ENCODE measurements at regions not wholly inside any gene's neighbourhood (a gene's known extent, or its start where the extent isn't known, plus 50 kb on each side); places are given as distances from the start of the nearest gene placed in this dataset.

GRCh38 chr11:19426011-19426755, 185.4 kb upstream of the E2F8 start:
- no peak for DNase-seq (ENCODE audit: low spot score)
- Histone ChIP-seq H3K9me3 (replicated peaks in 1 of 2; ENCODE audit: control insufficient read depth in 2 of 2, insufficient read depth in 1 of 2, low read depth in 1 of 2, low read length in 2 of 2) (no peaks in the 10 kb centered on the region), H3K36me3 (replicated peaks in 1 of 2; ENCODE audit: control insufficient read depth in 2 of 2, insufficient read depth in 2 of 2, low read length in 2 of 2) (no peaks in the 10 kb centered on the region), H3K23ac (ENCODE audit: low read depth, low read length, poor library complexity) (no peak overlapping the region), H3K18ac (ENCODE audit: low read length) (peak overlapping the region; percentile 2), H3K27me3 (ENCODE audit: control insufficient read depth in 3 of 3, insufficient read depth in 3 of 3, low read depth in 1 of 3, low read length in 3 of 3) (no peaks in the 10 kb centered on the region), H3K9ac (ENCODE audit: low read depth, low read length, poor library complexity) (no peak overlapping the region), H2BK5ac (ENCODE audit: low read length) (no peak overlapping the region), H3K79me1 (ENCODE audit: low read depth, low read length) (no peaks in the 10 kb centered on the region), H3K4me3 (ENCODE audit: low read length in 2 of 2) (no peak overlapping the region), H3K27ac (replicated peaks; ENCODE audit: low read length) (no peak overlapping the region), H3K4ac (ENCODE audit: low read length) (no peak overlapping the region), H3K4me1 (ENCODE audit: control insufficient read depth in 2 of 2, insufficient read depth in 1 of 2, low read depth in 1 of 2, low read length in 2 of 2) (peaks cover 13 to 23% of the 10 kb centered on the region in 2 donors), H4K91ac (ENCODE audit: low read depth, low read length, poor library complexity) (no peak overlapping the region), H3K4me2 (ENCODE audit: insufficient read depth, low read length, poor library complexity, severe bottlenecking) (no peak overlapping the region), H4K8ac (ENCODE audit: low read depth, low read length) (no peak overlapping the region), H2BK120ac (ENCODE audit: low read depth, low read length) (no peak overlapping the region), H2BK15ac (ENCODE audit: low read length) (no peak overlapping the region), H2BK12ac (ENCODE audit: low read length) (no peak overlapping the region), H2AFZ (ENCODE audit: low read length) (no peak overlapping the region), H3K14ac (ENCODE audit: low read length) (no peak overlapping the region), H2AK5ac (ENCODE audit: low read depth, low read length) (no peak overlapping the region)
- WGBS, 2 donors (ENCODE audit: extremely low coverage in 2 of 2, insufficient read length in 2 of 2, insufficient replicate concordance in 1 of 2), result no CpG with 5 or more reads among the region's 5 CpGs

- no peak overlapping the region for H3K4me2 ChIP-seq (ENCODE audit: insufficient read depth, low read length, poor library complexity, severe bottlenecking)
- H3K9ac ChIP-seq (ENCODE audit: low read depth, low read length, poor library complexity), result no peak overlapping the region
- no peak overlapping the region for H2BK5ac ChIP-seq (ENCODE audit: low read length)
- no peak for DNase-seq (ENCODE audit: low spot score)
- H2BK15ac ChIP-seq (ENCODE audit: low read length), result peak overlapping the region; percentile 50
- no peaks in the 10 kb centered on the region for H3K79me1 ChIP-seq (ENCODE audit: low read depth, low read length)
- H3K23ac ChIP-seq (ENCODE audit: low read depth, low read length, poor library complexity), result no peak overlapping the region
- H3K9me3 ChIP-seq (replicated peaks in 1 of 2; ENCODE audit: control insufficient read depth in 2 of 2, insufficient read depth in 1 of 2, low read depth in 1 of 2, low read length in 2 of 2), result no peaks in the 10 kb centered on the region
- H3K36me3 ChIP-seq (replicated peaks in 1 of 2; ENCODE audit: control insufficient read depth in 2 of 2, insufficient read depth in 2 of 2, low read length in 2 of 2), result no peaks in the 10 kb centered on the region
- peak overlapping the region; percentile 74 for H2AFZ ChIP-seq (ENCODE audit: low read length)
- no peak overlapping the region for H3K27ac ChIP-seq (replicated peaks; ENCODE audit: low read length)
- no peak overlapping the region for H4K91ac ChIP-seq (ENCODE audit: low read depth, low read length, poor library complexity)
- H2BK12ac ChIP-seq (ENCODE audit: low read length), result no peak overlapping the region
- H3K4me3 ChIP-seq (ENCODE audit: low read length in 2 of 2), result peak overlapping the region in 1 of 2 donors; percentile 4
- no peak overlapping the region for H3K14ac ChIP-seq (ENCODE audit: low read length)
- WGBS, 2 donors (ENCODE audit: extremely low coverage in 2 of 2, insufficient read length in 2 of 2, insufficient replicate concordance in 1 of 2), result no CpG with 5 or more reads among the region's 7 CpGs
- peak overlapping the region; percentile 21 for H2AK5ac ChIP-seq (ENCODE audit: low read depth, low read length)
- no peak overlapping the region for H3K4ac ChIP-seq (ENCODE audit: low read length)
- peak overlapping the region; percentile 68 for H3K18ac ChIP-seq (ENCODE audit: low read length)
- H3K4me1 ChIP-seq (ENCODE audit: control insufficient read depth in 2 of 2, insufficient read depth in 1 of 2, low read depth in 1 of 2, low read length in 2 of 2), result peaks cover 6 to 21% of the 10 kb centered on the region in 2 donors
- H3K27me3 ChIP-seq (ENCODE audit: control insufficient read depth in 3 of 3, insufficient read depth in 3 of 3, low read depth in 1 of 3, low read length in 3 of 3), result peaks cover 0 to 2% (median 0%) of the 10 kb centered on the region in 3 experiments
- peak overlapping the region; percentile 29 for H4K8ac ChIP-seq (ENCODE audit: low read depth, low read length)
- no peak overlapping the region for H2BK120ac ChIP-seq (ENCODE audit: low read depth, low read length)
Observed at GRCh38 chr11:19422276-19422675, 181.5 kb upstream of the E2F8 start.

- peak overlapping the region; percentile 2 for H3K23ac ChIP-seq (ENCODE audit: low read depth, low read length, poor library complexity)
- no peak overlapping the region for H4K91ac ChIP-seq (ENCODE audit: low read depth, low read length, poor library complexity)
- no CpG with 5 or more reads among the region's 6 CpGs for WGBS, 2 donors (ENCODE audit: extremely low coverage in 2 of 2, insufficient read length in 2 of 2, insufficient replicate concordance in 1 of 2)
- H2BK15ac ChIP-seq (ENCODE audit: low read length), result no peak overlapping the region
- no peak overlapping the region for H2BK5ac ChIP-seq (ENCODE audit: low read length)
- H4K8ac ChIP-seq (ENCODE audit: low read depth, low read length), result no peak overlapping the region
- no peak overlapping the region for H2BK120ac ChIP-seq (ENCODE audit: low read depth, low read length)
- H3K18ac ChIP-seq (ENCODE audit: low read length), result peak overlapping the region; percentile 58
- no peak overlapping the region for H3K4ac ChIP-seq (ENCODE audit: low read length)
- DNase-seq (ENCODE audit: low spot score), result no peak
- peaks cover 6 to 16% of the 10 kb centered on the region in 2 donors for H3K4me1 ChIP-seq (ENCODE audit: control insufficient read depth in 2 of 2, insufficient read depth in 1 of 2, low read depth in 1 of 2, low read length in 2 of 2)
- H3K36me3 ChIP-seq (replicated peaks in 1 of 2; ENCODE audit: control insufficient read depth in 2 of 2, insufficient read depth in 2 of 2, low read length in 2 of 2), result no peaks in the 10 kb centered on the region
- H3K79me1 ChIP-seq (ENCODE audit: low read depth, low read length), result no peaks in the 10 kb centered on the region
- H2BK12ac ChIP-seq (ENCODE audit: low read length), result no peak overlapping the region
- peak overlapping the region in 1 of 2 donors; percentile 33 for H3K4me3 ChIP-seq (ENCODE audit: low read length in 2 of 2)
- H3K4me2 ChIP-seq (ENCODE audit: insufficient read depth, low read length, poor library complexity, severe bottlenecking), result no peak overlapping the region
- peak overlapping the region; percentile 24 for H2AK5ac ChIP-seq (ENCODE audit: low read depth, low read length)
- no peaks in the 10 kb centered on the region for H3K9me3 ChIP-seq (replicated peaks in 1 of 2; ENCODE audit: control insufficient read depth in 2 of 2, insufficient read depth in 1 of 2, low read depth in 1 of 2, low read length in 2 of 2)
- H3K27ac ChIP-seq (replicated peaks; ENCODE audit: low read length), result no peak overlapping the region
- no peak overlapping the region for H3K9ac ChIP-seq (ENCODE audit: low read depth, low read length, poor library complexity)
- H2AFZ ChIP-seq (ENCODE audit: low read length), result no peak overlapping the region
- peaks cover 0 to 2% (median 0%) of the 10 kb centered on the region in 3 experiments for H3K27me3 ChIP-seq (ENCODE audit: control insufficient read depth in 3 of 3, insufficient read depth in 3 of 3, low read depth in 1 of 3, low read length in 3 of 3)
- H3K14ac ChIP-seq (ENCODE audit: low read length), result peak overlapping the region; percentile 77
Observed at GRCh38 chr11:19420868-19421533, 180.3 kb upstream of the E2F8 start.

GRCh38 chr11:19419808-19420207, 179.1 kb upstream of the E2F8 start:
- WGBS, 2 donors (ENCODE audit: extremely low coverage in 2 of 2, insufficient read length in 2 of 2, insufficient replicate concordance in 1 of 2), result no CpG with 5 or more reads among the region's 7 CpGs
- DNase-seq (ENCODE audit: low spot score), result no peak
- Histone ChIP-seq H3K27ac (replicated peaks; ENCODE audit: low read length) (no peak overlapping the region), H3K79me1 (ENCODE audit: low read depth, low read length) (no peaks in the 10 kb centered on the region), H2BK12ac (ENCODE audit: low read length) (no peak overlapping the region), H3K36me3 (replicated peaks in 1 of 2; ENCODE audit: control insufficient read depth in 2 of 2, insufficient read depth in 2 of 2, low read length in 2 of 2) (no peaks in the 10 kb centered on the region), H3K14ac (ENCODE audit: low read length) (no peak overlapping the region), H3K9ac (ENCODE audit: low read depth, low read length, poor library complexity) (no peak overlapping the region), H3K18ac (ENCODE audit: low read length) (no peak overlapping the region), H3K4me1 (ENCODE audit: control insufficient read depth in 2 of 2, insufficient read depth in 1 of 2, low read depth in 1 of 2, low read length in 2 of 2) (peaks cover 6 to 16% of the 10 kb centered on the region in 2 donors), H4K91ac (ENCODE audit: low read depth, low read length, poor library complexity) (no peak overlapping the region), H2AFZ (ENCODE audit: low read length) (no peak overlapping the region), H2BK5ac (ENCODE audit: low read length) (no peak overlapping the region), H4K8ac (ENCODE audit: low read depth, low read length) (no peak overlapping the region), H3K23ac (ENCODE audit: low read depth, low read length, poor library complexity) (no peak overlapping the region), H3K27me3 (ENCODE audit: control insufficient read depth in 3 of 3, insufficient read depth in 3 of 3, low read depth in 1 of 3, low read length in 3 of 3) (peaks cover 0 to 2% (median 0%) of the 10 kb centered on the region in 3 experiments), H3K4me2 (ENCODE audit: insufficient read depth, low read length, poor library complexity, severe bottlenecking) (no peak overlapping the region), H3K9me3 (replicated peaks in 1 of 2; ENCODE audit: control insufficient read depth in 2 of 2, insufficient read depth in 1 of 2, low read depth in 1 of 2, low read length in 2 of 2) (no peaks in the 10 kb centered on the region), H3K4ac (ENCODE audit: low read length) (no peak overlapping the region), H2AK5ac (ENCODE audit: low read depth, low read length) (no peak overlapping the region), H2BK15ac (ENCODE audit: low read length) (no peak overlapping the region), H2BK120ac (ENCODE audit: low read depth, low read length) (no peak overlapping the region), H3K4me3 (ENCODE audit: low read length in 2 of 2) (no peak overlapping the region)

Data from neuronal stem cell (in vitro differentiated cells).